ENCODE measurements at regions not wholly inside any gene's neighbourhood (a gene's known extent, or its start where the extent isn't known, plus 50 kb on each side); places are given as distances from the start of the nearest gene placed in this dataset.
"Not testable (repeated sequence)": the region's sequence is repeated elsewhere in the genome, so short reads cannot be mapped to it uniquely, and the experiment has no call there.

GRCh38 chr6:61622601-61623000, 663.4 kb downstream of the KHDRBS2 start:
- ATAC-seq (no peak), DNase-seq (no peak)
- no peaks in the 10 kb centered on the region for H3K36me3 ChIP-seq (ENCODE audit: control insufficient read depth, insufficient read depth, low read length)
- Mint-ChIP-seq H3K36me3 (peaks cover 13% of the 10 kb centered on the region), H3K4me3 (no peak overlapping the region), H3K9me3 (peaks cover 19 to 30% of the 10 kb centered on the region in 2 donors), H3K27ac (no peak overlapping the region), H3K27me3 (ENCODE audit: low read depth in 2 of 2) (no peaks in the 10 kb centered on the region), H3K4me1 (no peaks in the 10 kb centered on the region)
- WGBS (ENCODE audit: insufficient coverage), result 75% methylated on average over 4 of the region's 4 CpGs
- no peaks in the 10 kb centered on the region for H3K27me3 ChIP-seq (ENCODE audit: control insufficient read depth, insufficient read depth, low read length)
- no peak overlapping the region for H3K4me3 ChIP-seq (ENCODE audit: low read length)
- H3K9me3 ChIP-seq (ENCODE audit: control insufficient read depth, insufficient read depth, low read length), result peaks cover 16% of the 10 kb centered on the region
- H3K4me1 ChIP-seq (ENCODE audit: control insufficient read depth, insufficient read depth, low read length), result no peaks in the 10 kb centered on the region
- TF ChIP-seq CTCF (IDR thresholded peaks at IDR 0.05), result no peak
- H3K27ac ChIP-seq (ENCODE audit: low read length), result no peak overlapping the region
- intact Hi-C loops (cut with micrococcal nuclease), result no loop called here

DNA sequence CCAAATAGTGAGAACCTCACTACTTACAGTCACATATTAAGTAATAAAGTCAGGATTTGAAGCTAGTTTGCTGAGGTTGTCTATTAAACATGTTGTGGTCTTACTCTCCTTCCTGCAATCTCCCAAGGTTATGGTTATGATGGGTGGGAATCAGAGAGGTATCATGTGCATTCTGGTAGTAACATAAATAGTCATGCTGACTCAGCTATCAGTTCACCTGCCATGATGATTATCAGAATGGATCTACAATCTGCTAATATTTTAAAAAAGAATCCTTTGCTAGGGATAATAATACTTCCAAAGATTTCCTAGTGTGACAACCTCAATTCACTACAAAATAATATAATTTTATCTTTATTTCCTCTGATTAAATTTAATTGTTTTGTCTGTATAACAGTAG, 671.9 kb downstream of the KHDRBS2 start:
- Histone ChIP-seq H3K4me1 (ENCODE audit: control insufficient read depth, insufficient read depth, low read length) (no peaks in the 10 kb centered on the region), H3K27me3 (ENCODE audit: control insufficient read depth, insufficient read depth, low read length) (no peaks in the 10 kb centered on the region), H3K27ac (ENCODE audit: low read length) (no peak overlapping the region), H3K4me3 (ENCODE audit: low read length) (no peak overlapping the region), H3K36me3 (ENCODE audit: control insufficient read depth, insufficient read depth, low read length) (no peaks in the 10 kb centered on the region), H3K9me3 (ENCODE audit: control insufficient read depth, insufficient read depth, low read length) (peaks cover 2% of the 10 kb centered on the region)
- peaks cover 6% of the 10 kb centered on the region for H3K36me3 Mint-ChIP-seq
- peaks cover 3 to 8% of the 10 kb centered on the region in 2 donors for H3K9me3 Mint-ChIP-seq
- intact Hi-C loops (cut with micrococcal nuclease), result no loop called here
- no peak for DNase-seq
- no peaks in the 10 kb centered on the region for H3K27me3 Mint-ChIP-seq (ENCODE audit: low read depth in 2 of 2)
- H3K4me3 Mint-ChIP-seq, result no peak overlapping the region
- TF ChIP-seq CTCF (IDR thresholded peaks at IDR 0.05), result no peak
- no peak overlapping the region for H3K27ac Mint-ChIP-seq
- no peaks in the 10 kb centered on the region for H3K4me1 Mint-ChIP-seq
- no peak for ATAC-seq

DNA sequence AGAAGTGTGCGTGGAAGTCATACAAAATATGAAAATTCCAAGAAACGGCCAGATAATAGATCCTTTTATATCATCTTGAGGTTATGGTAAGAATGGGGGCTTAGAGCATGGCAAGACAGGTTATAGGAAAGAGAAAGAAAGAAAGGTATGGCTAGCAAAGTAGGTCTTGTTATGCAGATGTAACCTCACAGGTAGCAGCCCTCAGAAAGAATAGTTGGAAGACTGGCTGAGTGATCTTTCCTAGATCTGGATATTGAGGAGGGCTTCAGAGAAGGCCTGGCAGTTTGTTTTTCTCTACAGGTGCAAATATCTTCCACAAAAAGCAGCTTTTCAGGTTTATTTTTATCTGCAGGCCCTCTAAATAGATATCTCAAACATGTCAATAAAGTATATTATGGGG, 679.5 kb downstream of the KHDRBS2 start:
- peaks cover 12% of the 10 kb centered on the region for H3K9me3 ChIP-seq (ENCODE audit: control insufficient read depth, insufficient read depth, low read length)
- intact Hi-C loops (cut with micrococcal nuclease), result no loop called here
- no peak overlapping the region for H3K27ac ChIP-seq (ENCODE audit: low read length)
- H3K4me1 ChIP-seq (ENCODE audit: control insufficient read depth, insufficient read depth, low read length), result no peaks in the 10 kb centered on the region
- H3K4me1 Mint-ChIP-seq, result no peaks in the 10 kb centered on the region
- no peak overlapping the region for H3K4me3 Mint-ChIP-seq
- no peaks in the 10 kb centered on the region for H3K27me3 ChIP-seq (ENCODE audit: control insufficient read depth, insufficient read depth, low read length)
- WGBS (ENCODE audit: insufficient coverage), result 64% methylated on average over 2 of the region's 2 CpGs
- peaks cover 42% of the 10 kb centered on the region for H3K36me3 Mint-ChIP-seq
- H3K36me3 ChIP-seq (ENCODE audit: control insufficient read depth, insufficient read depth, low read length), result no peaks in the 10 kb centered on the region
- ATAC-seq (no peak), DNase-seq (no peak)
- H3K4me3 ChIP-seq (ENCODE audit: low read length), result no peak overlapping the region
- H3K9me3 Mint-ChIP-seq, result peaks cover 25 to 35% of the 10 kb centered on the region in 2 donors
- no peaks in the 10 kb centered on the region for H3K27me3 Mint-ChIP-seq (ENCODE audit: low read depth in 2 of 2)
- TF ChIP-seq CTCF (IDR thresholded peaks at IDR 0.05), result no peak
- no peak overlapping the region for H3K27ac Mint-ChIP-seq

DNA sequence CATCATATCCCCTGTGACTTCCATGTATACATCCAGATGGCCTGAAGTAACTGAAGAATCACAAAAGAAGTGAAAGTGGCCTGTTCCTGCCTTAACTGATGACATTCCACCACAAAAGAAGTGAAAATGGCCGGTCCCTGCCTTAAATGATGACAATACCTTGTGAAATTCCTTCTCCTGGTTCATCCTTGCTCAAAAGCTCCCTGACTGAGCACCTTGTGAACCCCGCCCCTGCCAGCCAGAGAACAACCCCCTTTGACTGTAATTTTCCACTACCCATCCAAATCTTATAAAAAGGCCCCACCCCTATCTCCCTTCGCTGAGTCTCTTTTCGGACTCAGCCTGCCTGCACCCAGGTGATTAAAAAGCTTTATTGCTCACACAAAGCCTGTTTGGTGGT, 680.2 kb downstream of the KHDRBS2 start:
- not testable (repeated sequence) for H3K4me1 Mint-ChIP-seq

DNA sequence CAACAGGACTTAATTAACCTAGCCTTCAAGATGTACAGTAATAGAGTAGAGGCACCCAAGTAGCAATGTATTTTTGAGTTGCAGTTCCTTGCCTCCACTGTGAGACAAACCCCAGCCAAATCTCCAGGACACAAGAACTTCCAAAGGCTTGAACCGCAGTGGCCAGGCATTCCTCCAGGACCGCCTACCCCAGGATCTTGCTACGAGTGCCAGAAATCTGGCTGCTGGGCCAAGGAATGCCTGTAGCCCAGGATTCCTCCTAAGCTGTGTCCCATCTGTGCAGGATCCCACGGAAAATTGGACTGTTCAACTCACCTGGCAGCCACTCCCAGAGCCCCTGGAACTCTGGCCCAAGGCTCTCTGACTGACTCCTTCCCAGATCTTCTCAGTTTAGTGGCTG, 683.9 kb downstream of the KHDRBS2 start:
- H3K4me1 ChIP-seq (ENCODE audit: control insufficient read depth, insufficient read depth, low read length); H3K4me3 Mint-ChIP-seq; intact Hi-C loops (cut with micrococcal nuclease); H3K27me3 ChIP-seq (ENCODE audit: control insufficient read depth, insufficient read depth, low read length); H3K4me3 ChIP-seq (ENCODE audit: low read length); ATAC-seq; H3K4me1 Mint-ChIP-seq; H3K36me3 ChIP-seq (ENCODE audit: control insufficient read depth, insufficient read depth, low read length); H3K27me3 Mint-ChIP-seq (ENCODE audit: low read depth in 2 of 2); H3K27ac ChIP-seq (ENCODE audit: low read length); DNase-seq; H3K27ac Mint-ChIP-seq: not testable (repeated sequence)
- whole genome bisulfite sequencing (ENCODE audit: insufficient coverage), result 80% methylated on average over 4 of the region's 4 CpGs
- peaks cover 12% of the 10 kb centered on the region for H3K9me3 ChIP-seq (ENCODE audit: control insufficient read depth, insufficient read depth, low read length)
- Mint-ChIP-seq H3K9me3 (peaks cover 32 to 50% of the 10 kb centered on the region in 2 donors), H3K36me3 (peaks cover 51% of the 10 kb centered on the region)

More for the DNA sequence above, 680.2 kb downstream of the KHDRBS2 start:
- H3K36me3 Mint-ChIP-seq, result peaks cover 42% of the 10 kb centered on the region
- H3K36me3 ChIP-seq (ENCODE audit: control insufficient read depth, insufficient read depth, low read length); H3K27me3 Mint-ChIP-seq (ENCODE audit: low read depth in 2 of 2); H3K4me3 Mint-ChIP-seq; DNase-seq; H3K27ac ChIP-seq (ENCODE audit: low read length); ATAC-seq; intact Hi-C loops (cut with micrococcal nuclease); H3K4me1 ChIP-seq (ENCODE audit: control insufficient read depth, insufficient read depth, low read length); H3K27ac Mint-ChIP-seq; H3K4me3 ChIP-seq (ENCODE audit: low read length); H3K27me3 ChIP-seq (ENCODE audit: control insufficient read depth, insufficient read depth, low read length): not testable (repeated sequence)
- H3K9me3 Mint-ChIP-seq, result peaks cover 28 to 39% of the 10 kb centered on the region in 2 donors
- peaks cover 12% of the 10 kb centered on the region for H3K9me3 ChIP-seq (ENCODE audit: control insufficient read depth, insufficient read depth, low read length)
- WGBS (ENCODE audit: insufficient coverage), result 72% methylated on average over 4 of the region's 4 CpGs

Data from natural killer cell (primary cell).